ENCODE measurements at regions not wholly inside any gene's neighbourhood (a gene's known extent, or its start where the extent isn't known, plus 50 kb on each side); places are given as distances from the start of the nearest gene placed in this dataset.

GRCh38 chr13:99662678-99663077, 161.4 kb downstream of the TM9SF2 start:
- H3K9me3 Mint-ChIP-seq (ENCODE audit: unreplicated experiment): no peaks in the 10 kb centered on the region
- no TSS peak for BruUV-seq (replicated peaks)

GRCh38 chr13:99661791-99662190, 160.5 kb downstream of the TM9SF2 start:
- H3K9me3 ChIP-seq: no peaks in the 10 kb centered on the region
- H3K27ac Mint-ChIP-seq (ENCODE audit: unreplicated experiment): no peak overlapping the region
- ChIA-PET POLR2A (no interaction called here), CTCF (no interaction called here)
- H3K27me3 Mint-ChIP-seq (ENCODE audit: insufficient read depth, unreplicated experiment): no peaks in the 10 kb centered on the region
- no peak for TF ChIP-seq CTCF (IDR thresholded peaks at IDR 0.05; ENCODE audit: insufficient read depth in 1 of 2, low read depth in 1 of 2, low read length in 1 of 2, severe bottlenecking in 1 of 2, unreplicated experiment in 1 of 2)
- no peaks in the 10 kb centered on the region for H3K9me3 Mint-ChIP-seq (ENCODE audit: unreplicated experiment)
- peaks cover 4% of the 10 kb centered on the region for H3K4me1 Mint-ChIP-seq (ENCODE audit: low read depth, unreplicated experiment)
- H3K36me3 Mint-ChIP-seq (ENCODE audit: insufficient read depth, unreplicated experiment): no peaks in the 10 kb centered on the region
- BruUV-seq (replicated peaks): no TSS peak
- intact Hi-C loops (cut with micrococcal nuclease; ENCODE audit: unreplicated experiment): no loop called here
- H3K36me3 ChIP-seq (ENCODE audit: control insufficient read depth, insufficient read depth, low read length): no peaks in the 10 kb centered on the region
- H3K27me3 ChIP-seq (replicated peaks; ENCODE audit: control insufficient read depth, insufficient read depth, low read length): no peaks in the 10 kb centered on the region
- H3K4me1 ChIP-seq: peaks cover 6% of the 10 kb centered on the region; the same call in 1 of the 2 replicates
- no peak for DNase-seq
- H3K4me3 ChIP-seq (ENCODE audit: low read depth, low read length): no peak overlapping the region
- no peak overlapping the region for H3K4me3 Mint-ChIP-seq (ENCODE audit: unreplicated experiment)

More at GRCh38 chr13:99662678-99663077, 161.4 kb downstream of the TM9SF2 start:
- ChIA-PET CTCF (no interaction called here), POLR2A (no interaction called here)
- no peak for TF ChIP-seq CTCF (IDR thresholded peaks at IDR 0.05; ENCODE audit: insufficient read depth in 1 of 2, low read depth in 1 of 2, low read length in 1 of 2, severe bottlenecking in 1 of 2, unreplicated experiment in 1 of 2)
- no peak for DNase-seq
- H3K36me3 ChIP-seq (ENCODE audit: control insufficient read depth, insufficient read depth, low read length): no peaks in the 10 kb centered on the region
- H3K27me3 ChIP-seq (replicated peaks; ENCODE audit: control insufficient read depth, insufficient read depth, low read length): no peaks in the 10 kb centered on the region
- no peak overlapping the region for H3K4me3 Mint-ChIP-seq (ENCODE audit: unreplicated experiment)
- no peak overlapping the region for H3K4me3 ChIP-seq (ENCODE audit: low read depth, low read length)
- no peaks in the 10 kb centered on the region for H3K36me3 Mint-ChIP-seq (ENCODE audit: insufficient read depth, unreplicated experiment)
- intact Hi-C loops (cut with micrococcal nuclease; ENCODE audit: unreplicated experiment): no loop called here
- H3K9me3 ChIP-seq: no peaks in the 10 kb centered on the region
- peaks cover 6% of the 10 kb centered on the region; the same call in 1 of the 2 replicates for H3K4me1 ChIP-seq
- no peaks in the 10 kb centered on the region for H3K27me3 Mint-ChIP-seq (ENCODE audit: insufficient read depth, unreplicated experiment)
- H3K4me1 Mint-ChIP-seq (ENCODE audit: low read depth, unreplicated experiment): peaks cover 4% of the 10 kb centered on the region
- H3K27ac Mint-ChIP-seq (ENCODE audit: unreplicated experiment): no peak overlapping the region

GRCh38 chr13:99659866-99660554, 158.7 kb downstream of the TM9SF2 start:
- intact Hi-C loops (cut with micrococcal nuclease; ENCODE audit: unreplicated experiment): loop anchor here (5.0 to 10.0 kb wide), 6 partner anchors 82 to 1467 kb away; partner anchors contain the start of gene ZIC2
- CTCF ChIA-PET: no interaction called here
- H3K27me3 Mint-ChIP-seq (ENCODE audit: insufficient read depth, unreplicated experiment): no peaks in the 10 kb centered on the region
- H3K4me1 ChIP-seq: peaks cover 6% of the 10 kb centered on the region; the same call in 1 of the 2 replicates
- no peak overlapping the region for H3K27ac Mint-ChIP-seq (ENCODE audit: unreplicated experiment)
- peaks cover 14% of the 10 kb centered on the region for H3K4me1 Mint-ChIP-seq (ENCODE audit: low read depth, unreplicated experiment)
- no peaks in the 10 kb centered on the region for H3K27me3 ChIP-seq (replicated peaks; ENCODE audit: control insufficient read depth, insufficient read depth, low read length)
- H3K9me3 ChIP-seq: no peaks in the 10 kb centered on the region
- no peak for DNase-seq
- H3K9me3 Mint-ChIP-seq (ENCODE audit: unreplicated experiment): no peaks in the 10 kb centered on the region
- TF ChIP-seq CTCF (IDR thresholded peaks at IDR 0.05; ENCODE audit: insufficient read depth in 1 of 2, low read depth in 1 of 2, low read length in 1 of 2, severe bottlenecking in 1 of 2, unreplicated experiment in 1 of 2): no peak
- no peak overlapping the region for H3K4me3 Mint-ChIP-seq (ENCODE audit: unreplicated experiment)
- no TSS peak for BruUV-seq (replicated peaks)
- POLR2A ChIA-PET: no interaction called here
- H3K36me3 ChIP-seq (ENCODE audit: control insufficient read depth, insufficient read depth, low read length): no peaks in the 10 kb centered on the region
- H3K36me3 Mint-ChIP-seq (ENCODE audit: insufficient read depth, unreplicated experiment): no peaks in the 10 kb centered on the region
- H3K4me3 ChIP-seq (ENCODE audit: low read depth, low read length): no peak overlapping the region
